GM23338 (cell line): ENCODE measurements at regions not wholly inside any gene's neighbourhood (a gene's known extent, or its start where the extent isn't known, plus 50 kb on each side); places are given as distances from the start of the nearest gene placed in this dataset.

Experiments
- ATAC-seq: fragments of 200-7000 bp; cut with Tn5 transposase; 3 replicates; pipeline ENCODE4 v1.9.1; 2020
- DNase-seq: peaks from one replicate; pipeline ENCODE4 v3.0.0-alpha.2; 2015; ENCODE audit warnings: low spot score
- H2AFZ ChIP-seq: fragments of 200-600 bp; sonication (generic); 2 replicates; pipeline ENCODE4 v1.8.0; 2016; ENCODE audit warnings: antibody characterized with exemption, mild to moderate bottlenecking, moderate library complexity
- H3F3A ChIP-seq: fragments of 200-600 bp; sonication (generic); replicated peaks from 2 replicates; pipeline ENCODE4 v1.8.0; 2017; ENCODE audit warnings: antibody characterized with exemption, mixed run types, low read depth
- H3K27ac ChIP-seq: fragments of 200-600 bp; sonication (generic); 2 replicates; pipeline ENCODE4 v1.6.1; 2016; ENCODE audit warnings: low read depth
- H3K27me3 ChIP-seq: fragments of 200-600 bp; sonication (generic); 2 replicates; pipeline ENCODE4 v1.8.0; 2016; ENCODE audit warnings: mild to moderate bottlenecking, mixed run types, moderate library complexity; ENCODE audit not compliant: insufficient read depth
- H3K36me3 ChIP-seq: fragments of 200-600 bp; sonication (generic); 2 replicates; pipeline ENCODE4 v1.8.0; 2016; ENCODE audit warnings: mild to moderate bottlenecking; ENCODE audit not compliant: insufficient read depth
- H3K4me1 ChIP-seq: fragments of 200-600 bp; sonication (generic); 2 replicates; pipeline ENCODE4 v1.8.0; 2016; ENCODE audit warnings: mild to moderate bottlenecking, moderate library complexity; ENCODE audit not compliant: insufficient read depth
- H3K4me2 ChIP-seq: fragments of 200-600 bp; sonication (generic); 2 replicates; pipeline ENCODE4 v1.7.1; 2017; ENCODE audit warnings: mixed run types
- H3K4me3 ChIP-seq: fragments of 200-600 bp; sonication (generic); 2 replicates; pipeline ENCODE4 v1.6.1; 2016; ENCODE audit warnings: mixed run types
- H3K79me2 ChIP-seq: fragments of 200-600 bp; sonication (generic); replicated peaks from 2 replicates; pipeline ENCODE4 v1.8.0; 2017; ENCODE audit warnings: mild to moderate bottlenecking; ENCODE audit not compliant: insufficient read depth
- H3K9me2 ChIP-seq: fragments of 200-600 bp; sonication (generic); 2 replicates; pipeline ENCODE4 v1.8.0; 2017; ENCODE audit not compliant: insufficient read depth
- H4K20me1 ChIP-seq: fragments of 200-600 bp; sonication (generic); replicated peaks from 2 replicates; pipeline ENCODE4 v1.8.0; 2017; ENCODE audit warnings: mild to moderate bottlenecking; ENCODE audit not compliant: insufficient read depth
- H3K27ac Mint-ChIP-seq: 2 replicates; pipeline ENCODE4 v1.8.0; 2020; ENCODE audit warnings: inconsistent platforms, mild to moderate bottlenecking, moderate library complexity, mixed read lengths
- H3K27me3 Mint-ChIP-seq: 3 replicates; pipeline ENCODE4 v1.8.0; 2022; ENCODE audit warnings: low read depth, mild to moderate bottlenecking, moderate library complexity, mixed read lengths, inconsistent platforms; ENCODE audit not compliant: insufficient read depth, poor library complexity
- H3K36me3 Mint-ChIP-seq: 3 replicates; pipeline ENCODE4 v1.8.0; 2021; ENCODE audit warnings: low read depth, mild to moderate bottlenecking, inconsistent platforms, moderate library complexity, mixed read lengths
- H3K4me1 Mint-ChIP-seq: 3 replicates; pipeline ENCODE4 v1.8.0; 2020; ENCODE audit warnings: mild to moderate bottlenecking, inconsistent platforms, mixed read lengths
- H3K4me3 Mint-ChIP-seq: 3 replicates; pipeline ENCODE4 v1.8.0; 2021; ENCODE audit warnings: moderate library complexity, mild to moderate bottlenecking, inconsistent platforms, mixed read lengths
- H3K9me3 Mint-ChIP-seq: 3 replicates; pipeline ENCODE4 v1.8.0; 2020; ENCODE audit warnings: moderate library complexity, mild to moderate bottlenecking, inconsistent platforms, mixed read lengths
- ETS1 ChIP-seq: IDR thresholded peaks from 2 replicates; pipeline ENCODE4 v1.6.1; 2016; ENCODE audit warnings: antibody characterized with exemption
- EZH2 ChIP-seq: fragments of 200-600 bp; sonication (generic); IDR thresholded peaks from one replicate; pipeline ENCODE4 v1.8.0; 2017; ENCODE audit warnings: antibody characterized with exemption, mild to moderate bottlenecking, low read depth; ENCODE audit not compliant: unreplicated experiment
- EZH2phosphoT487 ChIP-seq: fragments of 200-600 bp; sonication (generic); IDR thresholded peaks from one replicate; pipeline ENCODE4 v1.8.1; 2018; ENCODE audit warnings: antibody characterized with exemption; ENCODE audit not compliant: unreplicated experiment
- JUNB ChIP-seq: IDR thresholded peaks from one replicate; pipeline ENCODE4 v1.6.1; 2016; ENCODE audit warnings: antibody characterized with exemption; ENCODE audit not compliant: unreplicated experiment
- ZNF114 ChIP-seq: fragments of 250-450 bp; sonication (Bioruptor Pico); IDR thresholded peaks from 2 replicates; pipeline ENCODE4 v1.5.0; 2020; ENCODE audit warnings: mild to moderate bottlenecking, moderate library complexity
- TF ChIP-seq, protein P1 (sequence below): IDR thresholded peaks from one replicate; pipeline ENCODE4 v1.6.1; 2018; ENCODE audit warnings: antibody characterized with exemption; ENCODE audit not compliant: unreplicated experiment

DNA sequence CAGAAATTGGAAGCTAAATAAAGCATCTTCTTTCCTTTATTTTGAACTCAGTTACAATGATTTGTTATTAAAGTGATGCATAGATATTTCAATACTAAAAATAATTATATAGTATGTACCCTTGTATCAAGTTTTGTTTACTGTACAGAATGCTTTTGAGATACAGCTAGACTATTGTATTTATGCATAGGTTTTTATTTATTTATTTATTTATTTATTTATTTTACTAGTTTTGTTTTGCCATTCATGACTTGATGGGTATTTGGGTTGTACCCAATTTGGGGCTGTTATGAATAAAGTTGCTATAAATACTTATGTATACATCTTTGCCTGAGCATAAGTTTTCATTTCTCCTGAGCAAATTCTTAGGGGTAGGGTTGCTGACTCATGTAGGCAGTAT is 118.7 kb upstream of the NXPH2 start:
- no peak overlapping the region for H2AFZ ChIP-seq
- H3K9me2 ChIP-seq, result peaks cover 6% of the 10 kb centered on the region; the same call in 1 of the 2 replicates
- H3K36me3 ChIP-seq, result no peaks in the 10 kb centered on the region
- Mint-ChIP-seq H3K27me3 (peaks cover 3% of the 10 kb centered on the region), H3K4me1 (no peaks in the 10 kb centered on the region), H3K4me3 (no peak overlapping the region), H3K36me3 (no peaks in the 10 kb centered on the region), H3K9me3 (no peaks in the 10 kb centered on the region), H3K27ac (no peak overlapping the region)
- H3K27me3 ChIP-seq, result no peaks in the 10 kb centered on the region
- no peak overlapping the region for H3K4me2 ChIP-seq
- H3K4me3 ChIP-seq, result no peak overlapping the region
- no peak for DNase-seq
- no peaks in the 10 kb centered on the region for H4K20me1 ChIP-seq
- no peaks in the 10 kb centered on the region for H3K4me1 ChIP-seq
- H3F3A ChIP-seq, result no peaks in the 10 kb centered on the region
- H3K79me2 ChIP-seq, result no peaks in the 10 kb centered on the region
- TF ChIP-seq JUNB, result no peak
- ATAC-seq, result no peak
- H3K27ac ChIP-seq, result no peak overlapping the region

- H3K4me3 Mint-ChIP-seq, result no peak overlapping the region
Measured at GRCh38 chr2:138897274-138897673, 117.1 kb upstream of the NXPH2 start.

GRCh38 chr2:138893746-138894145 is 113.6 kb upstream of the NXPH2 start:
- Mint-ChIP-seq H3K9me3 (no peaks in the 10 kb centered on the region), H3K27me3 (no peaks in the 10 kb centered on the region), H3K36me3 (no peaks in the 10 kb centered on the region), H3K4me3 (no peak overlapping the region), H3K27ac (no peak overlapping the region), H3K4me1 (no peaks in the 10 kb centered on the region)
- Histone ChIP-seq H3K4me1 (no peaks in the 10 kb centered on the region), H3F3A (no peaks in the 10 kb centered on the region), H3K9me2 (peaks cover 6% of the 10 kb centered on the region; the same call in 1 of the 2 replicates), H3K4me3 (no peak overlapping the region), H3K27ac (no peak overlapping the region), H3K36me3 (no peaks in the 10 kb centered on the region), H3K4me2 (no peak overlapping the region), H3K79me2 (no peaks in the 10 kb centered on the region), H3K27me3 (no peaks in the 10 kb centered on the region), H4K20me1 (no peaks in the 10 kb centered on the region), H2AFZ (no peak overlapping the region)
- no peak for TF ChIP-seq EZH2phosphoT487
- TF ChIP-seq, protein P1, sequence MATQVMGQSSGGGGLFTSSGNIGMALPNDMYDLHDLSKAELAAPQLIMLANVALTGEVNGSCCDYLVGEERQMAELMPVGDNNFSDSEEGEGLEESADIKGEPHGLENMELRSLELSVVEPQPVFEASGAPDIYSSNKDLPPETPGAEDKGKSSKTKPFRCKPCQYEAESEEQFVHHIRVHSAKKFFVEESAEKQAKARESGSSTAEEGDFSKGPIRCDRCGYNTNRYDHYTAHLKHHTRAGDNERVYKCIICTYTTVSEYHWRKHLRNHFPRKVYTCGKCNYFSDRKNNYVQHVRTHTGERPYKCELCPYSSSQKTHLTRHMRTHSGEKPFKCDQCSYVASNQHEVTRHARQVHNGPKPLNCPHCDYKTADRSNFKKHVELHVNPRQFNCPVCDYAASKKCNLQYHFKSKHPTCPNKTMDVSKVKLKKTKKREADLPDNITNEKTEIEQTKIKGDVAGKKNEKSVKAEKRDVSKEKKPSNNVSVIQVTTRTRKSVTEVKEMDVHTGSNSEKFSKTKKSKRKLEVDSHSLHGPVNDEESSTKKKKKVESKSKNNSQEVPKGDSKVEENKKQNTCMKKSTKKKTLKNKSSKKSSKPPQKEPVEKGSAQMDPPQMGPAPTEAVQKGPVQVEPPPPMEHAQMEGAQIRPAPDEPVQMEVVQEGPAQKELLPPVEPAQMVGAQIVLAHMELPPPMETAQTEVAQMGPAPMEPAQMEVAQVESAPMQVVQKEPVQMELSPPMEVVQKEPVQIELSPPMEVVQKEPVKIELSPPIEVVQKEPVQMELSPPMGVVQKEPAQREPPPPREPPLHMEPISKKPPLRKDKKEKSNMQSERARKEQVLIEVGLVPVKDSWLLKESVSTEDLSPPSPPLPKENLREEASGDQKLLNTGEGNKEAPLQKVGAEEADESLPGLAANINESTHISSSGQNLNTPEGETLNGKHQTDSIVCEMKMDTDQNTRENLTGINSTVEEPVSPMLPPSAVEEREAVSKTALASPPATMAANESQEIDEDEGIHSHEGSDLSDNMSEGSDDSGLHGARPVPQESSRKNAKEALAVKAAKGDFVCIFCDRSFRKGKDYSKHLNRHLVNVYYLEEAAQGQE, result no peak
- TF ChIP-seq ZNF114 (CRISPR knock-in tag), result no peak
- TF ChIP-seq ETS1, result no peak
- DNase-seq (no peak), ATAC-seq (no peak)

More at GRCh38 chr2:138897274-138897673, 117.1 kb upstream of the NXPH2 start:
- H3K36me3 Mint-ChIP-seq, result no peaks in the 10 kb centered on the region
- Histone ChIP-seq H4K20me1 (no peaks in the 10 kb centered on the region), H3K79me2 (no peaks in the 10 kb centered on the region), H3K27ac (no peak overlapping the region), H2AFZ (no peak overlapping the region), H3K9me2 (peaks cover 6% of the 10 kb centered on the region; the same call in 1 of the 2 replicates), H3F3A (no peaks in the 10 kb centered on the region), H3K4me3 (no peak overlapping the region), H3K4me1 (no peaks in the 10 kb centered on the region), H3K27me3 (no peaks in the 10 kb centered on the region), H3K36me3 (no peaks in the 10 kb centered on the region), H3K4me2 (no peak overlapping the region)
- H3K4me1 Mint-ChIP-seq, result no peaks in the 10 kb centered on the region
- H3K27ac Mint-ChIP-seq, result no peak overlapping the region
- no peak for DNase-seq
- H3K27me3 Mint-ChIP-seq, result peaks cover 3% of the 10 kb centered on the region
- TF ChIP-seq EZH2, result no peak
- no peaks in the 10 kb centered on the region for H3K9me3 Mint-ChIP-seq
- ATAC-seq, result no peak
